ENCODE measurements at regions not wholly inside any gene's neighbourhood (a gene's known extent, or its start where the extent isn't known, plus 50 kb on each side); places are given as distances from the start of the nearest gene placed in this dataset.

- no peak for DNase-seq
These were observed 61.9 kb upstream of the CD96 start for GRCh38 chr3:111480091-111480490.

GRCh38 chr3:111481551-111481950 lies 60.4 kb upstream of the CD96 start:
- no peak for DNase-seq

GRCh38 chr3:111482574-111482973 lies 59.4 kb upstream of the CD96 start:
- no peak for DNase-seq

GRCh38 chr3:111485086-111485485 lies 56.9 kb upstream of the CD96 start:
- no peak for DNase-seq
